CD14-positive monocyte (primary cell): ENCODE measurements at regions not wholly inside any gene's neighbourhood (a gene's known extent, or its start where the extent isn't known, plus 50 kb on each side); places are given as distances from the start of the nearest gene placed in this dataset.

Source experiments
- DNase-seq, 3 donors: peaks; one replicate each; pipeline ENCODE4 v3.0.0-alpha.2; 2011 to 2022
- H2AFZ ChIP-seq: 2 replicates; pipeline ENCODE4 v1.6.0; 2012; ENCODE audit warnings: mild to moderate bottlenecking, low read depth, low read length, inconsistent platforms; ENCODE audit not compliant: insufficient read depth, poor library complexity, severe bottlenecking
- H3K27ac ChIP-seq, 2 donors: 1 replicate in 1 of 2; 2 replicates in 1 of 2; pipeline ENCODE4 v1.5.1; 2012 to 2013; ENCODE audit warnings: low read length in 2 of 2, control low read depth in 1 of 2, inconsistent platforms in 1 of 2, low read depth in 1 of 2, mild to moderate bottlenecking in 1 of 2
- H3K27me3 ChIP-seq, 2 donors: one replicate each; pipeline versions ENCODE4 v1.6.0 to v1.6.1; 2011 to 2013; ENCODE audit warnings: low read length in 2 of 2; ENCODE audit not compliant: control insufficient read depth in 2 of 2, insufficient read depth in 2 of 2
- H3K36me3 ChIP-seq, 2 donors: replicated peaks in 1 of 2; 1 replicate in 1 of 2; 2 replicates in 1 of 2; pipeline versions ENCODE4 v1.5.1 to v1.6.1; 2012 to 2013; ENCODE audit warnings: low read length in 2 of 2, control low read depth in 1 of 2, inconsistent platforms in 1 of 2, mild to moderate bottlenecking in 1 of 2; ENCODE audit not compliant: insufficient read depth in 2 of 2, control insufficient read depth in 1 of 2
- H3K4me1 ChIP-seq, 2 donors: 1 replicate in 1 of 2; 2 replicates in 1 of 2; pipeline versions ENCODE4 v1.5.1 to v1.6.1; 2012 to 2013; ENCODE audit warnings: low read length in 2 of 2, control low read depth in 1 of 2, inconsistent platforms in 1 of 2, mild to moderate bottlenecking in 1 of 2, moderate library complexity in 1 of 2; ENCODE audit not compliant: insufficient read depth in 2 of 2, control insufficient read depth in 1 of 2
- H3K4me2 ChIP-seq: replicated peaks from 2 replicates; pipeline ENCODE3; 2012; ENCODE audit warnings: low read length, moderate library complexity, mild to moderate bottlenecking; ENCODE audit not compliant: poor library complexity, severe bottlenecking; ENCODE audit errors: extremely low read depth
- H3K4me3 ChIP-seq, 3 experiments: fragments of 200-600 bp in 1 of 3; sonication (generic) in 1 of 3; replicated peaks in 1 of 3; 1 replicate in 2 of 3; 2 replicates in 1 of 3; pipeline ENCODE4 v1.5.1; 2011 to 2013; ENCODE audit warnings: low read length in 3 of 3, mild to moderate bottlenecking in 3 of 3, control low read depth in 2 of 3, low read depth in 2 of 3, inconsistent platforms in 1 of 3, moderate library complexity in 1 of 3
- H3K79me2 ChIP-seq: 2 replicates; pipeline ENCODE4 v1.6.0; 2012; ENCODE audit warnings: mild to moderate bottlenecking, control low read depth, inconsistent platforms, low read length, moderate library complexity; ENCODE audit not compliant: insufficient read depth
- H3K9ac ChIP-seq: 2 replicates; pipeline ENCODE4 v1.6.0; 2017; ENCODE audit warnings: low read length, mild to moderate bottlenecking; ENCODE audit not compliant: insufficient read depth, poor library complexity, severe bottlenecking
- H3K9me3 ChIP-seq, 2 donors: replicated peaks in 1 of 2; 1 replicate in 1 of 2; 2 replicates in 1 of 2; pipeline versions ENCODE4 v1.5.1 to v1.6.1; 2012 to 2013; ENCODE audit warnings: low read length in 2 of 2, control low read depth in 1 of 2; ENCODE audit not compliant: control insufficient read depth in 1 of 2, insufficient read depth in 1 of 2
- H4K20me1 ChIP-seq: 2 replicates; pipeline ENCODE4 v1.6.0; 2012; ENCODE audit warnings: mild to moderate bottlenecking, low read length, control low read depth, moderate library complexity; ENCODE audit not compliant: insufficient read depth
- H3K27ac Mint-ChIP-seq, 7 donors: one replicate each; pipeline ENCODE4 v1.8.0; 2020; ENCODE audit warnings: mild to moderate bottlenecking in 7 of 7, mixed read lengths in 7 of 7, moderate library complexity in 6 of 7, inconsistent platforms in 2 of 7
- H3K27me3 Mint-ChIP-seq, 3 donors: one replicate each; pipeline ENCODE4 v1.8.0; 2021 to 2022; ENCODE audit warnings: low read depth in 3 of 3, mild to moderate bottlenecking in 3 of 3, mixed read lengths in 3 of 3, moderate library complexity in 3 of 3, inconsistent platforms in 1 of 3
- H3K36me3 Mint-ChIP-seq, 2 donors: one replicate each; pipeline ENCODE4 v1.8.0; 2020; ENCODE audit warnings: mixed read lengths in 2 of 2, inconsistent platforms in 1 of 2, mild to moderate bottlenecking in 1 of 2
- H3K4me1 Mint-ChIP-seq: one replicate; pipeline ENCODE4 v1.8.0; 2020; ENCODE audit warnings: mild to moderate bottlenecking, mixed read lengths
- H3K4me3 Mint-ChIP-seq, 2 donors: one replicate each; pipeline ENCODE4 v1.8.0; 2020; ENCODE audit warnings: mild to moderate bottlenecking in 2 of 2, mixed read lengths in 2 of 2, moderate library complexity in 1 of 2
- H3K9me3 Mint-ChIP-seq, 7 donors: one replicate each; pipeline ENCODE4 v1.8.0; 2020 to 2022; ENCODE audit warnings: mixed read lengths in 7 of 7, mild to moderate bottlenecking in 6 of 7, moderate library complexity in 6 of 7, inconsistent platforms in 2 of 7
- WGBS: methylation state at CpG from one replicate; pipeline ENCODE4 v1.1.5; 2013; ENCODE audit warnings: missing lambda C conversion rate; ENCODE audit not compliant: insufficient coverage; 5-methylcytosine and 5-hydroxymethylcytosine counted together
- intact Hi-C, 2 donors: fragments of 100-400 bp; cut with micrococcal nuclease; formaldehyde crosslinking; loops; one replicate each; pipeline versions ENCODE4 v1.15.0 to v1.15.1; 2023
- TF ChIP-seq, protein P1 (sequence below): fragments of 200-600 bp; IDR thresholded peaks from one replicate; pipeline ENCODE4 v1.8.0; 2022; ENCODE audit warnings: antibody characterized with exemption, mild to moderate bottlenecking

GRCh38 chr13:76067850-76068249, 431.7 kb downstream of the LMO7 start:
- WGBS, result 83% methylated on average over 2 of the region's 3 CpGs
- Histone ChIP-seq H4K20me1 (no peaks in the 10 kb centered on the region), H3K4me3 (no peak overlapping the region), H3K4me1 (no peaks in the 10 kb centered on the region), H3K36me3 (no peaks in the 10 kb centered on the region), H3K79me2 (no peaks in the 10 kb centered on the region), H3K27ac (no peak overlapping the region), H3K9ac (no peak overlapping the region), H3K9me3 (peaks cover 33 to 35% of the 10 kb centered on the region in 2 donors), H3K27me3 (no peaks in the 10 kb centered on the region), H3K4me2 (no peak overlapping the region), H2AFZ (no peak overlapping the region)
- Mint-ChIP-seq H3K27ac (no peak overlapping the region), H3K4me1 (no peaks in the 10 kb centered on the region), H3K27me3 (no peaks in the 10 kb centered on the region), H3K4me3 (no peak overlapping the region), H3K36me3 (no peaks in the 10 kb centered on the region), H3K9me3 (peaks cover 11 to 30% (median 17%) of the 10 kb centered on the region in 7 donors)
- TF ChIP-seq, protein P1, sequence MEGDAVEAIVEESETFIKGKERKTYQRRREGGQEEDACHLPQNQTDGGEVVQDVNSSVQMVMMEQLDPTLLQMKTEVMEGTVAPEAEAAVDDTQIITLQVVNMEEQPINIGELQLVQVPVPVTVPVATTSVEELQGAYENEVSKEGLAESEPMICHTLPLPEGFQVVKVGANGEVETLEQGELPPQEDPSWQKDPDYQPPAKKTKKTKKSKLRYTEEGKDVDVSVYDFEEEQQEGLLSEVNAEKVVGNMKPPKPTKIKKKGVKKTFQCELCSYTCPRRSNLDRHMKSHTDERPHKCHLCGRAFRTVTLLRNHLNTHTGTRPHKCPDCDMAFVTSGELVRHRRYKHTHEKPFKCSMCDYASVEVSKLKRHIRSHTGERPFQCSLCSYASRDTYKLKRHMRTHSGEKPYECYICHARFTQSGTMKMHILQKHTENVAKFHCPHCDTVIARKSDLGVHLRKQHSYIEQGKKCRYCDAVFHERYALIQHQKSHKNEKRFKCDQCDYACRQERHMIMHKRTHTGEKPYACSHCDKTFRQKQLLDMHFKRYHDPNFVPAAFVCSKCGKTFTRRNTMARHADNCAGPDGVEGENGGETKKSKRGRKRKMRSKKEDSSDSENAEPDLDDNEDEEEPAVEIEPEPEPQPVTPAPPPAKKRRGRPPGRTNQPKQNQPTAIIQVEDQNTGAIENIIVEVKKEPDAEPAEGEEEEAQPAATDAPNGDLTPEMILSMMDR, result no peak
- intact Hi-C loops, result no loop called here
- DNase-seq, result no peak

- DNase-seq, result no peak
- TF ChIP-seq, protein P1, result no peak
- WGBS, result no CpG with 5 or more reads among the region's 1 CpG
Observed at GRCh38 chr13:76053181-76053580, 417.1 kb downstream of the LMO7 start.

More at GRCh38 chr13:76053181-76053580, 417.1 kb downstream of the LMO7 start:
- Histone ChIP-seq H3K79me2 (no peaks in the 10 kb centered on the region), H3K4me1 (no peaks in the 10 kb centered on the region), H3K9ac (no peak overlapping the region), H3K4me2 (no peak overlapping the region), H3K27me3 (no peaks in the 10 kb centered on the region), H2AFZ (no peak overlapping the region), H3K27ac (no peak overlapping the region), H3K36me3 (no peaks in the 10 kb centered on the region), H4K20me1 (no peaks in the 10 kb centered on the region), H3K9me3 (no peaks in the 10 kb centered on the region), H3K4me3 (no peak overlapping the region)
- Mint-ChIP-seq H3K4me1 (no peaks in the 10 kb centered on the region), H3K4me3 (no peak overlapping the region), H3K27ac (no peak overlapping the region), H3K27me3 (no peaks in the 10 kb centered on the region), H3K36me3 (no peaks in the 10 kb centered on the region), H3K9me3 (peaks cover 1 to 9% (median 6%) of the 10 kb centered on the region in 7 donors)
- intact Hi-C loops, result no loop called here
